Esophagus (tissue), 2 donors: ENCODE measurements at regions not wholly inside any gene's neighbourhood (a gene's known extent, or its start where the extent isn't known, plus 50 kb on each side); places are given as distances from the start of the nearest gene placed in this dataset.

ENCODE experiments used
- H3K27ac ChIP-seq, 2 donors: one replicate each; pipeline ENCODE4 v1.5.1; 2013; ENCODE audit warnings: low read depth in 2 of 2, mild to moderate bottlenecking in 2 of 2, inconsistent platforms in 1 of 2, low read length in 1 of 2, moderate library complexity in 1 of 2
- H3K27me3 ChIP-seq, 2 donors: one replicate each; pipeline ENCODE4 v1.6.1; 2013; ENCODE audit warnings: low read length in 2 of 2, control low read depth in 1 of 2, mild to moderate bottlenecking in 1 of 2; ENCODE audit not compliant: insufficient read depth in 2 of 2, control insufficient read depth in 1 of 2
- H3K36me3 ChIP-seq, 2 donors: one replicate each; pipeline ENCODE4 v1.6.1; 2013; ENCODE audit warnings: low read length in 1 of 2; ENCODE audit not compliant: control insufficient read depth in 2 of 2, insufficient read depth in 2 of 2
- H3K4me1 ChIP-seq, 2 donors: one replicate each; pipeline ENCODE4 v1.6.1; 2013; ENCODE audit warnings: low read length in 1 of 2; ENCODE audit not compliant: control insufficient read depth in 2 of 2, insufficient read depth in 2 of 2
- H3K4me3 ChIP-seq, 2 donors: one replicate each; pipeline ENCODE4 v1.5.1; 2013; ENCODE audit warnings: low read length in 2 of 2, mild to moderate bottlenecking in 2 of 2, low read depth in 1 of 2, moderate library complexity in 1 of 2
- H3K9me3 ChIP-seq, 2 donors: one replicate each; pipeline ENCODE4 v1.6.1; 2013; ENCODE audit warnings: mild to moderate bottlenecking in 2 of 2, low read depth in 1 of 2, low read length in 1 of 2, moderate library complexity in 1 of 2; ENCODE audit not compliant: control insufficient read depth in 2 of 2, insufficient read depth in 1 of 2
- WGBS, 2 donors: extraction: QIAGEN DNeasy Blood & Tissue Kit; methylation state at CpG; one replicate each; pipeline ENCODE4 v1.1.7; 2013; 5-methylcytosine and 5-hydroxymethylcytosine counted together
- donor health status: healthy with polysubstance abuse.
- donor health status: Bipolar disorder and iron deficiency.

DNA sequence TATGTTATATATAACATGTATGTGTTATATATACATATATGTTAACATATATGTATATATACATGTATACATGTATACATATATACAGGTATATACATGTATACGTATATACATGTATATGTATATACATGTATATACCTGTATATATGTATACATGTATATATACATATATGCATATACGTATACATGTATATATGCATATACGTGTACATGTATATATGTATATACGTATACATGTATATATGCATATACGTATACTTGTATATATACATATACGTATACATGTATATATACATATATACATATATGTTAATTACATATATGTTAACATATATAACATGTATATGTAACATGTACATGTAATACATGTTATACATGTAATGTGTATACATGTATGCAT lies 1077.3 kb upstream of the ADGRL3 start:
- WGBS, 2 donors = 94 to 99% methylated on average over 6 of the region's 6 CpGs

GRCh38 chr4:60128888-60129287 lies 1071.2 kb upstream of the ADGRL3 start:
- Histone ChIP-seq H3K9me3 (no peaks in the 10 kb centered on the region), H3K27ac (no peak overlapping the region), H3K36me3 (no peaks in the 10 kb centered on the region), H3K4me1 (no peaks in the 10 kb centered on the region), H3K4me3 (no peak overlapping the region), H3K27me3 (no peaks in the 10 kb centered on the region)
- 35 to 52% methylated on average over 4 of the region's 4 CpGs for WGBS, 2 donors

More for the DNA sequence above, 1077.3 kb upstream of the ADGRL3 start:
- Histone ChIP-seq H3K9me3 (no peaks in the 10 kb centered on the region), H3K4me3 (no peak overlapping the region), H3K36me3 (no peaks in the 10 kb centered on the region), H3K27me3 (no peaks in the 10 kb centered on the region), H3K27ac (no peak overlapping the region), H3K4me1 (no peaks in the 10 kb centered on the region)

DNA sequence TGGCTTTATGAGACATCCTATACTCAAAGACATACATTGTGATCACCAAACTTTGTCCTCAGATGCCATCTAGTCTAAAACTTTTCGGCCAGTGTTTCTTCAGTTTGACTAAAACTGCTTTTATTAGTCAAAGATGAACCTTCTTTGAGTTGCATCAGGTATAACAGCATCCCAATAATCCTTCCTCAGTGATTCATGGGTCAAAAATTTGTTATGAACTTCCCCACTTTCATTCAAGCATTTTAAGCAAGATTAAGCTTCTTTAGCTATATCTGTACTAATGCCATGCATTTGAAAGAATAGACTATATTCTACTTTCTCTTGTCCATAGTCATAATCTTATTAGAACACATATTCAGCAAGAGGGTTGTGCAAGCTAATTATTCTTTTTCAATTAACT lies 1070.4 kb upstream of the ADGRL3 start:
- Histone ChIP-seq H3K9me3 (no peaks in the 10 kb centered on the region), H3K4me3 (no peak overlapping the region), H3K27me3 (no peaks in the 10 kb centered on the region), H3K27ac (no peak overlapping the region), H3K4me1 (no peaks in the 10 kb centered on the region), H3K36me3 (no peaks in the 10 kb centered on the region)
- WGBS, 2 donors = 29 to 37% methylated on average over 1 of the region's 1 CpG

DNA sequence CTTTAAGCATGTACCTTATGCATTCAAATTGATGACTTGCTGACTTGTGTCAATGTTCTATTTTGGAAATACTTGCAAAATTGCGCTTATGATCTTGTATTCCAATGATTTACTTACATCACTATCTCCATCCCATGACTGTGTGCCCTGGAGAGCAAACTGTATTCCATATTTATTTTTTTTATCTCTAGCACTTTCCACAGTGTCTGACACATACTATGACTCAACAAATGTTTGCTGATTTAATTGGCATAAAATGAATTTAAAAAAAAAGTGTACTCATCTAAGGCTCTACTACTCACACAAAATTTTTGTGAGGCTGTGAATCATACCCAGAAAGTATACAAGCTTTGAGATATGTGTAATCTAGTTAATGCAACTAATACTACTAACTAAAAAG lies 1066.8 kb upstream of the ADGRL3 start:
- WGBS, 2 donors = 77 to 80% methylated on average over 1 of the region's 1 CpG
- H3K4me3 ChIP-seq = no peak overlapping the region
- H3K27ac ChIP-seq = no peak overlapping the region
- no peaks in the 10 kb centered on the region for H3K27me3 ChIP-seq
- no peaks in the 10 kb centered on the region for H3K4me1 ChIP-seq
- no peaks in the 10 kb centered on the region for H3K36me3 ChIP-seq
- no peaks in the 10 kb centered on the region for H3K9me3 ChIP-seq

GRCh38 chr4:60134099-60134498 lies 1066.0 kb upstream of the ADGRL3 start:
- Histone ChIP-seq H3K4me1 (no peaks in the 10 kb centered on the region), H3K27ac (no peak overlapping the region), H3K9me3 (no peaks in the 10 kb centered on the region), H3K36me3 (no peaks in the 10 kb centered on the region), H3K27me3 (no peaks in the 10 kb centered on the region), H3K4me3 (no peak overlapping the region)
- WGBS, 2 donors = 85 to 87% methylated on average over 7 of the region's 7 CpGs

DNA sequence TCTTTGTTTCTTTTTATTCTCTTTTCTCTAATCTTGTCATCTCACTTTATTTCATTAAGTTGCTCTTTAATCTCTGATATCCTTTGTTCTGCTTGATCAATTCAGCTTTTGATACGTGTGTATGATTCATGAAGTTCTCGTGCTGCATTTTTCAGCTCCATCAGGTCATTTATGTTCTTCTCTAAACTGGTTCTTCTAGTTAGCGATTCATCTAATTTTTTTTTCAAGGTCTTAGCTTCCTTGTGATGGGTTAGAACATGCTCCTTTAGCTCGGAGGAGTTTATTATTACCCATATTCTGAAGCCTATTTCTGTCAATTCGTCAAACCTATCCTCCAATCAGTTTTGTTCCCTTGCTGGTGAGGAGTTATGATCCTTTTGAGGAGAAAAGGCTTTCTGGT lies 1045.0 kb upstream of the ADGRL3 start:
- peaks cover 0 to 2% of the 10 kb centered on the region in 2 donors for H3K9me3 ChIP-seq
- no peaks in the 10 kb centered on the region for H3K36me3 ChIP-seq
- H3K4me3 ChIP-seq = no peak overlapping the region
- no peaks in the 10 kb centered on the region for H3K4me1 ChIP-seq
- WGBS, 2 donors = 60 to 69% methylated on average over 5 of the region's 5 CpGs
- H3K27me3 ChIP-seq = no peaks in the 10 kb centered on the region
- H3K27ac ChIP-seq = no peak overlapping the region

- Histone ChIP-seq H3K36me3 (no peaks in the 10 kb centered on the region), H3K27ac (no peak overlapping the region), H3K4me1 (no peaks in the 10 kb centered on the region), H3K9me3 (no peaks in the 10 kb centered on the region), H3K27me3 (no peaks in the 10 kb centered on the region), H3K4me3 (no peak overlapping the region)
These were observed 1027.0 kb upstream of the ADGRL3 start for GRCh38 chr4:60173103-60173502.

DNA sequence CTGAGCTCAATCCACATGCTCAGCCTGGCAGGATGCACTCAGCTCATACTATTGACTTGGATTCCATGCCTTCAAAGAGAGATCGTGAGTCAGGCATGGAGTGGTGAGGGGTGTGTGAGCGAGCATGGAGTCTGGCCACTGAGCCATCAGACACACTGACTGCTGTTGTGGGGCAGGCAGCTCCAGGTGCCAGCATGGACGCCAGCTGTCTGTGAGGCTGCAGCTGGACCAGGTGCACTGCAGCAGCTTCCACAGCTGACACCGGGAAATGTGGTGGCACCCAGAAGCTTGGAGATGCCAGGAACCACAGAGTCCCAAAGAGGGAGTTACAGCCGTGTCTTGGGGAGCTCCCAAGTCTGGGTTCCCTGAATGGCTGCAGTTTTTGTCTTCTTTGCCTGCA lies 1026.4 kb upstream of the ADGRL3 start:
- H3K27ac ChIP-seq = no peak overlapping the region
- H3K4me3 ChIP-seq = no peak overlapping the region
- no peaks in the 10 kb centered on the region for H3K4me1 ChIP-seq
- H3K27me3 ChIP-seq = no peaks in the 10 kb centered on the region
- H3K9me3 ChIP-seq = no peaks in the 10 kb centered on the region
- 87 to 91% methylated on average over 5 of the region's 5 CpGs for WGBS, 2 donors
- H3K36me3 ChIP-seq = no peaks in the 10 kb centered on the region

GRCh38 chr4:60175241-60175640 lies 1024.9 kb upstream of the ADGRL3 start:
- H3K27me3 ChIP-seq = no peaks in the 10 kb centered on the region
- H3K9me3 ChIP-seq = no peaks in the 10 kb centered on the region
- 63 to 76% methylated on average over 1 of the region's 1 CpG for WGBS, 2 donors
- H3K4me3 ChIP-seq = no peak overlapping the region
- H3K27ac ChIP-seq = no peak overlapping the region
- H3K36me3 ChIP-seq = no peaks in the 10 kb centered on the region
- H3K4me1 ChIP-seq = no peaks in the 10 kb centered on the region

- H3K9me3 ChIP-seq = no peaks in the 10 kb centered on the region
- no peaks in the 10 kb centered on the region for H3K27me3 ChIP-seq
- no peaks in the 10 kb centered on the region for H3K36me3 ChIP-seq
- H3K4me1 ChIP-seq = no peaks in the 10 kb centered on the region
- H3K27ac ChIP-seq = no peak overlapping the region
- H3K4me3 ChIP-seq = no peak overlapping the region
- WGBS, 2 donors = 94 to 96% methylated on average over 3 of the region's 3 CpGs
These were observed 1012.7 kb upstream of the ADGRL3 start for GRCh38 chr4:60187428-60187827.
